HG03097 (cell line): ENCODE measurements at regions not wholly inside any gene's neighbourhood (a gene's known extent, or its start where the extent isn't known, plus 50 kb on each side); places are given as distances from the start of the nearest gene placed in this dataset.

Experiments
- ATAC-seq: cut with Tn5 transposase; IDR thresholded peaks from one replicate; pipeline ENCODE4 v1.9.1; 2021; ENCODE audit not compliant: unreplicated experiment, low FRiP score

DNA sequence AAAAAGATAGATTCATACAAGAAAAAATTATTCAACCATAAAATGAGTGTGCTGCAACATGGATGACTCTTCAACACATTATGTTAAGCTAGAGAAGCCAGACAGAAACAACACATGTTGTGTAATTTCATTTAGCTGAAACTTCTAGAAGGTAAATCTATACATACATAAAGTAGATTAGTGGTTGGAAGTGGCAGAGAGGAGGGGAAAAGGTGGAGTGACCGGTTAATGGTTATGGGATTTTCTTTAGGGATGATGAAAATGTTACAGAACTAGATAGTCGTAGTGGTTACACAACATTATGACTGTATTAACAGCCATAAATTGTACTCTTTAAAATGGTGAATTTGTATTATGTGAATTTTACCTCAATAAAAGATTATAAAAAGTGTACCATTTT, 304.1 kb upstream of the SLC35B3 start:
- ATAC-seq: no peak

DNA sequence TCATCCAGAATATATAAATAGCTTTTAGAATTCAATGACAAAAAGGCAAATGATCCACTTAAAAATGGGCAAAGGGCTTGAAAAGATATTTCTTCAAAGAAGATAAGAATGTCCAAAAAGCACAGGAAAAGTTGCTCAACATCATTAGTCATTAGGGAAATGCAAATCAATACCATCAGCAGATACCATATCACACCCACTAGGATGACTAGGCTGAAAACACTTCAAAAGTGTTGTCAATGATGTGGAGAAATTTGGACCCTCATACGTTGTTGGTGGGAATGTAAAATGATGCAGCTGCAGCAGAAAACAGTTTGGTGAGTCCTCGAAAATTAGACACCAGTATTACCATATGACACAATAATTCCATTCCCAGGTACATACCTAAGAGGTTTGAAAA, 303.6 kb upstream of the SLC35B3 start:
- no peak for ATAC-seq

DNA sequence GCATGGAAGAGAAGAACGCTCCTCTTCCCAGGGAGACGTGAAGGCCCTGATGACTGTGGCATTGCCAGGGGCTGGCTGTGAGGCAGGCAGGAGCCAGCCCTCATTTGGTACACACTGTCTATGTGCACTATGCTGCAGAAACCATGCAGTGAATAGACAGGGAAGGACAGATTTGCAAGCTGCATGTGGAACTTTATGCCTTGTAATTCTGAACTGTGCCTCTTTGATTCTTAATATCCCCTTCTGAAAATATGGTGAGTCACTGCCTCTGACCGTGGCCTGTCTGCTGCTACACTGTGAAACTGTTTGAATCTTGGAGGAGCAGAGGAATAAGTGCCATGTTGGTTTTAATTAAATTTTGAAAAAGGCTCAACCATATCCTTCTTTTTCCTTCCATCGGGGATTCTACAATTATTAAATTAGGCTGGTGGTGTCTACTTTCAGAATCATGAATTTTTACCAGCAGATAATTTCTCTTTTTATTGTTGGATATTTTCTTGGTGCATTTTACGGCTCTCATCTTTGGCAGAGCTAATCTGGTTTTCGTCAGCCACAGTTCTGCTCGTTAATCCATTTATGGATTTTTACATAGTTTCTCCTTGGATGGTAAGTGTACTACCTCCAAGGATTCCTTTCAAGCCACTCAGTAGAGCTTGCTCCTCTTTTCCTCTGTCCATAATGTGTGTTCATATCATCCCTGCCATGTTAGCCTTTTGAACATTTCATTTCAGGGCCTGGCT, 301.0 kb upstream of the SLC35B3 start:
- no peak for ATAC-seq

DNA sequence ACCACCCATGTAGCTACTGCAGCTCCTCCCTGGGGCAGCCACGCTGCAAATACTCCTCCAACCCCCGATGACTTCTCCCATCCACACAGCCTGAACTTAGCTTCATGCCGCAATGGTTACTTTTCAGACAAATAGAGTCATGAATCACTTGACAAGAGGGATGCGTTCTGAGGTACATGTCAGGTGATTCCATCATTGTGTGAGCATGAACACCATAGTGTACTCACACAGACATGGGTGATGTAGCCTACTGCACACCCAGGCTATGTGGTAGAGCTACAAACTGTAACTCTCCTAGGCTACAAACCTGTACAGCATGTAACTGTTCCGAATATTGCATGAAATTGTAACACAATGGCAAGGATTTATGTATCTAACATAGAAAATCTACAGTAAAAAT, 298.5 kb upstream of the SLC35B3 start:
- ATAC-seq: no peak

DNA sequence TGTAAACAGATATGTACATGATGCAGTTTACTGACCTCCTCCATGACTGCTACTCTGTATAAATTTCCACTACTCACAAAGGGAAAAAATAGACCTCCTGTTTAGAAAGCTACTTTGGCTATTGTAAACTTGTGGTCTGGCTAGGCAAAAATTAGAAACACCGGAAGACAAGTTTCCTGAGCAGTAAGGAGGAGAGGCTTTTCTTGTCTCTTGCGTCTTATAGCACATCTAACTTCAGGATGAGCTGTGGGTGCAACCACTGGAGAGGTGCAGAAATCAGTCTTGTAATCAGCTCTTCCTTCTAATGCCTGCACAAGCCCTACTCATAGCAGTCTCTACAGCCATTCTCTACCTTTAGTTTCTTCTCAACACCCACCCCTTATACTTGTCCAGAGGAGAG, 296.5 kb upstream of the SLC35B3 start:
- no peak for ATAC-seq

DNA sequence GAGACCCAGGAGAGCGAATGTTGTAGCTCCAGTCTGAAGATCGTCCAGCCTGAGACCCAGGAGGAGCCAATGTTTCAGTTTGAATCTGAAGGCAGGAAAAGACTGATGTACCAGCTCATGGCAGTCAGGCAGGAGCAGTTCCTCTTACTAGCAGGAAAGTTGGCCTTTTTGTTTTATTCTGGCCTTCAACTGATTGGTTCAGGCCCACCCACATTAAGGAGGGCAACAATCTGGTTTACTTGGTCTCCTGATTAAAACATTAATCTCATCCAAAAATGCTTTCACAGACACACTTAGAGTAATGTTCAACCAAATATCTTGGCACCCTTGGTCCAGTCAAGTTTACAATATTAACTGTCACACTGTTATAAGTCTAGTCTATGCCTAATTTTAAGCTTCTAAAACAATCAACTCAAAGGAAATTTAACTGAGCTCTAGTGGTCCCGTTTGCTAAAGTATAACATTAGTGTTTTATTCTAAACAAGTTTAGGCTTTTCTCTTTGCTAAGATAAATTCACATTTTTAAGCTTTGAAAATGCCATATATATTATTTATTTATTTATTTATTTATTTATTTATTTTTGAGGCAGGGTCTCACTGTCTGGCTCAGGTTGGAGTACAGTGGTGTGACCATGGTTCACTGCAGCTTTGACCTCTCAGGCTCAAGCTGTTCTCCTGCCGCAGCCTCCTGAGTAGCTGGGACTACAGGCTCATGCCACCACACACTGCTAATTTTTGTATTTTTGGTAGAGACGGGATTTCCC, 275.5 kb upstream of the SLC35B3 start:
- no peak for ATAC-seq

DNA sequence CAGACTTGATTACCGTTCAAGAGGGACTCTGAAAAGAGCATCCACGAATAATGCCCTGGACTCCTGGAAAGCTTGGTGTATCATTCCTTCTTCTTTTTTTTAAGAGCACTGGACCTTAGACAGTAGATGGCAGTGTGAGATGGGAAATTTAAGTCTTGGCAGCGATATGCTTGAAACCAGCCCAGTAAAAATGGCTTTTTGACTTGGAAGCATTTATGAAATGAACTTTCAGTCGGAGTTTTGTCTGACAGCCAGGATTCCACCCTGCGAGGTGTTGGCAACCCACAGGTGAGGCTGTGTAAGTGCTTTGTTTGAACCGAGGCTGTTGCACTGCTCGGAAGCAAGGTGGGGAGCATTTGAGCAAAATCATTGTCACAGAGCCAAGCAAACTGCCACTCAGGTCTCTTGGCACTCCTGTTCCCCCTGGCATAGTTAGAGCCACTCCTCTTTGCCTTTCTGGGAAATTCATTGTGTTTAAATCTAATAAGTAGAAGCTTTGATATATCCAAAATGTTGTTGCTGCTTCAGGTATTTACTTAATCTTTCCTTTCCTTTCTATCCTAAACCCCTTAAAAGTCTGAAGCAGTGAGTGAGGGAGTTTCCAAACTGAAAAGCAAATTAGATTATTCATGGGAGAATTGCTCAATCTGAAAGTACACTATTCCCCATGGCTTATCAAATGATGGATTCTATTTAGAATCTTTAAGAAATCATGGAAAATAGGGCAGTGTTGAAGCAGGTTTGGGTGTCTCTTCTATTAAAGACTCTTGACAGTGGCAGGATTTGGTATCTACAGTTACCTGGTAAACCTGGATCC, 272.8 kb upstream of the SLC35B3 start:
- ATAC-seq: no peak

DNA sequence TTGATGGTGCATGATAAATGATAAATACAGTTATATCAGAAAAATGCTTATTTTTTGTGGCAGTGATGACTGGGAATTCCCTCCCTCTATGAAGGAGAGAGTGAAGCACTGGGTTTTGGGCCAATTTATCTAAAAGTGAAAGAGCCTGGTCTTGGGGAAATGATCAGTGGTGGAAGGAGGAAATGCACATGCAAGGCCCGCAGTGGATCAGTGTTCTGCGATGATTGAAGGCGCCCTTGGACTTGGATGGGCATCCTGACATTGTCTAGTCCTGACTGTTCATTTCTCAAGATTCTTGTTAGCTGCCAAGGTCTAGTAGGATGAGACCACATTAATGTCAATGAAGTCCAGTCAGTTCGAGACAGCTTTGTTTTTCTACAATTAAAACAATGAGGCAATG, 272.0 kb upstream of the SLC35B3 start:
- no peak for ATAC-seq

DNA sequence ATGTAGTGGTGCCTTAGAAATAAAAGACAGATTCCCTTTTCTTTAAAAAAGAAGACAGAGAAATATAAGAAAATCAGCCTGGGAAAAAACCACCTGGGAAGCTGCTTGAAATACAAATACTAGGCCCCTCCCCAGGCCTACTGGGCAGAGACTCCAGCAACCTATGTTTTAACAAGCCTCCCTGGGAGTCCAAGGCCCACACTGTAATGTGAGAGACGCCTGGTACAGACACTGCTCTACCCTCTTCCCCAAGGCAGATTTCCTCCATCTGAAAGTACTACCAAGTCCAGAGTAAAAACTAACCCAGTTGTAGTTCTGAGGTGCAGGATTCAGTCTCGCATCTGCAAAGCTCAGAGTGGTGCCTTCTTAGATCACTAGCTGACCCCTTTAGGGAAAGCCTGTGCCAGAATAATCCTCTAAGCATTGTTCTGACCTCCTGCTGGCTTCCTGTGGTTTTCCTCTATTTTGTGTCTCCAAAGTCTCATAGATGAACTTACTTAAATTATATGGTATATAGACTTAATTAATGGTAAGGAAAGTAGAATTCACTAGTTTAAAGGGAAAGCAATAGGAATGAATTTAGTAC, 270.2 kb upstream of the SLC35B3 start:
- no peak for ATAC-seq

DNA sequence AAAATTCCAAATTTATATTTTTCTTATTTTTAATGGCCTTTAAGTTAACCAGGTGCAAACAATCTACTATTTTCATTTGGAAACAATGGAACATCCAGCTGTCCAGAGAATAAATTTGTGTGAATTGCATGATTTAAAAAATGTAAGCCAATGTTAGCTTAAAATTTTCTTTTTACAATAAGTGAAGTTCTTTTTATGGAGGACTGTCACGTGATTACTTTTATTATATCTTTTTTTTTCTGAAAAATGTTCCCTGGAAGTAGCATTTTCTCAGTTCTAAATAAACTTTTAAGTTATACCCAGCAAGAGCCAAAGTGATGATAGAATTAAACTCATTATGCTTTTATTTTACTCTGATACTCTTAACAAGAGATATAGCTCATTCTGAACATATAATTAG, 267.7 kb upstream of the SLC35B3 start:
- no peak for ATAC-seq

DNA sequence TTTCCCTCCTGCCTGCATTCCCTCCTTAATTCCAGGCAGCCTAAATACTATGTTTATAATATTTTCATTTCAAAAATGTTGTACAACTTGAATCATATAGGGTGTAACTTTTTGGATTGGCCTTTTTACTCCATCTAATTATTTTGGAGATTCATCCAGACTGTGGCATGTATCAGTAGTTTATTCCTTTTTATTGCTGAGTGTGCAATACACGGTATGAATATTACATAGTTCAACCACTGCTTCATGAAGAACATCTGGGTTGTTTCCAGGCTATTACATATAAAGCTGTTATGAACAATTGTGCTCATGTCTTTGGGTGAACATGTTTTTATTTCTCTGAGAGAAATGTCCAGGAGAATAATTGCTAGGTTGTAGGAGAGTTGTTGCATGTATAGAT, 253.5 kb upstream of the SLC35B3 start:
- no peak for ATAC-seq

DNA sequence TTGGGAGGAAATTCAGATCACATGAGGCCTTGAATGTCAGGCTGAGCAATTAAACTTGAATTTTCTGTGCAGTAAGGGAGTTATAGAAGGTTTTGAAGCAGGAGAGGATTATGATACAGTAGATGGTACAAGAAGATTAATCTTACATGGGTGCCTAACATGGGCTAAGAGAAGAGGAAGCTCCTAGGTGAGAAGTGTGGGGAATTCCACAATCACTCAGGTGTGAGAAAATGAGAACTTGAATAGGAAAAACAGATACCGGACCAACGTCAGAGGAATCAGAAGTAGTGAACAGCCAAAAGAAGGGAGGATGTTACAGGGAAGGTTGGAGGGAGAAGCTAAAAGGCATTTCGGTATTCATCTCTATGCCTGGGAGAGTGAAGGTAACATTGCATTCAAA, 250.7 kb upstream of the SLC35B3 start:
- ATAC-seq: no peak

DNA sequence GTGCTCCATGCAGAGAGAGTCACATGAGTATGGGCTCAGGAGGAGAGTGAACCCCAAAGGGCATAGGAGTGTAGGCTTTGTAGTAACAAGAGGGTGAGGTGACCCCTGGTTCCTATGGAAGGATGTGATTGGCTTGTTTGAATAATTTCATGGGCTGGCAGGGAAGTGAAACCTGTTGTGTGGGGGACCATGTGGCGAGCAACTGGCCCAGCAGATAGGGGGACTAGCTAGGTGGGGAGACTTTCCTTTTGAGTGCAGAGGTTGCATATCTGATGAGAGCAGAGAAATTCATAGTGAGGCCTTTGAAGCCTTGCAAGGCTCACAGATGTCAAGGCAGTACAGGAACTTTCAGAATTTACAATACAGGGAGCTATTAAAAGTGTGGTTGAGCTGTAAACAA, 247.9 kb upstream of the SLC35B3 start:
- ATAC-seq: no peak

DNA sequence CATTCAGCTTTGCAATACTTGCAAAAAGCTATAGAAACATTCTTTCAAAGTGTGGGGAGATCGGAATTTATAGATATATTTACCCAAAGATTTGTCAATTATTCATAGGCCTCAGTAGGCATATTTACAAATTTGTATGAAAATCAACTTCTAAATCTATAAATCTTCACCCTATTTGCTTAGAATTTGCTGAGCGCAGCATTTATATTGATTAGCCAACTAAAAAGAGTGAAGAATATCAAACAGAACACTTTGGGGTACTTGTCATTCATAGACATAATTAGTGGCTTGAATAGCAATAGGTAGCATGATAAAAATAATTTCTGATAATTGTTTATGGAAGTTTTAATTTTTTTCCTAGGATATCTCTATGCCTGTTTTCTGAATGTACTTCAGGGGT, 244.5 kb upstream of the SLC35B3 start:
- ATAC-seq: no peak

DNA sequence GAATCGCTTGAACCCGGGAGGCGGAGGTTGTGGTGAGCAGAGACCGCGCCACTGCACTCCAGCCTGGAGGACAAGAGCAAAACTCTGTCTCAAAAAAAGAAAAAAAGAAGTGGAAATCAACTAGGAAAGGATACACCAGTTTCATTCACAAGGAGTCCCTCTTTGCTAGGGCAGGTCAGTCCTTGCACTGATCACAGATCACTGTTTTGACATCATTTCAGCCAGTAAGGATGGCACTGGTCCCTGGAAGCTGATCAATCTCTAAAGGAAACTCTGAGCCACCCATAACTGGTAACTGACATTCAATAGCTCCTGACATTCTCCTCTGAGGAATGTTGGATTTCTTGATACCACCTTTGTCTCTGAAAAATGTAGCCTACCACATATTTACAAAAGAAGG, 243.1 kb upstream of the SLC35B3 start:
- ATAC-seq: no peak

DNA sequence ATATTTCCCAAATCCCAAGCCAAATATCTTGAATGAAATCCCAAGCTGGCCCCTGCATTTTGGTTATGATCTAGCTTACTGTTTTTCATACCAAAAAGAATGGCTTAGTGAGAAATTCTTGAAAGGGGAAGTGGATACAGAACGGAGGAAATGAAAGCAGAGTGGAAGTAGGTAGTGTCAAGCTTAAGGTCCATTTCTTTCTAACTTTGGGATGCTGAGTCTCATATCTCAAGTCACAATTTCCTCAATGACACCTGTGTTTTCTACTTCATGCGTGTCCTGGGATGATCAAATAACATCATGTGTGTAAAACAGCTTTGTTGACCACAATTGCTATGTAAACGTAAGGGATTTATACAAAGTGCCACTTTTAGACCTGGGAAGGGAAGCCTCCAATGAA, 238.8 kb upstream of the SLC35B3 start:
- ATAC-seq: no peak

DNA sequence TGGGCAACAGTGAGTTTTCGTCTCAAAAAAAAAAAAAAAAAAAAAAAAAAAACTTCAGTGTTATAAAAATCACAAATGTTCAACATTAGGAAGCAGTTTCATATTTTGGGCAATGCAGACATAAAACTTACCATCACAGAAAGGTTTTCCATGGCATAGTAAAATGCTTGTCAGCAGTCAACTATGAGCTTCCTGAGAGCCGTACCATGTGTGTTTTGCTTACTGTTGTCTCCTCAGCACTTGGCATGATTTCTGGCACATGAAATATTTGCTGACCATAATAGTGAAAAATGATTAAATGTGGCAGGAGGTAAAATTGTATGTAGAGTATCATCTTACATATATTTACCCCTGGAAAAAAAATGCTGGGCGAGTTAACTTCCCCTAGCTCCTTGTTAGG, 237.5 kb upstream of the SLC35B3 start:
- ATAC-seq: no peak

DNA sequence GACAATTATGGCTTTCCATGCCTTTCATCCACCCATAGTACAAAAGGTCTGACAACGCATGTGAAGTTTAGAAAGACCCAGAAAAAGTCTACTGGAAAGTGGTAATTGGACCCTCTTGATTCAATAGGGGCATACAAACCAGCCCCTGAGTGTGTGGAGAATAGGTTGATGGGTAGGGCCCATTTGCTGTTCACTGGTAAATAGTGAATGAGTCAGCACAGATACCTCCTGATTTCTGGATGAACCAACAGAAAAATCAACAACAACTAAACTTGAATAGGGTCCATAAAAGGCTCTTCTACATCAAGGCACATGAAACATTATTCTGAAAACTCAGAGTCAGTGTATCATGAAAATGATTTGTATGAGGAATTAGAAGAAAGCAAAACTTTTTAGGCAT, 235.4 kb upstream of the SLC35B3 start:
- no peak for ATAC-seq

DNA sequence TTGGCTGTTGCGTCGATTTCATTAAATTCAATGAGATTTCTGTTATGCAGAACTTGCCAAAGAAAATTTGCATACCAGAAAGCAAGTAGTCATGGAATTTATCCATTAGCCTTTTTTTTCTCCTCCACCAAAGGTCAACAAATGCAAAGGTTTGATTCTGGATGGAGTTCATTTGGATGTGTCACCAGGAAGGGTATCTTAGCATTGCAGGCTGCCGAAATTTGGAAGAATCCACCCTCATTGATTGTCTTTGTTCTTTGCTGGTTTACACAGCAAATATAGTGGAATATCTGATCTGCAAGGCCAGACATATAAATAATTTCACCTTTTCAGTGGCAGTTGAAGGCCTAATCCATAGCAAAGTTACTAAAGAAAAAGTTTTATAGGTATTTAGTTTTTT, 229.4 kb upstream of the SLC35B3 start:
- no peak for ATAC-seq

DNA sequence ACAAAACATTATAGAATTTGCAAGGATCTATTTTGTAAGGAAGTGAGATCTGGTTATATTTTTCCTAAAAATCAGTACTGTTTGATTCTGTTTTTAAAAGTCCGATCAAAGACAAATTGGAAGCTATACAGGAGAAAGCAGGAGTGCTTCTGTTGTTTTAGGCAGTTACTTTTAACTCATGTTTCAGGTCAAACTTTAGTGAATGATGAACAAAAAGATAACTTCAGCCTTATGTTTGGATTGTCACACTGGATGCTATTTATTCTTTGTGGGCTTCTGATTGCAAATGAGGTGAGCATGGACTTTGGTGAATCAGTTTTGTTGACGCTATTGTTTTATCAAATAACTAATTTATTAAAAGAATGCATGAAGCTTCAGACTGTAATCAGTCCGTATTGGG, 228.7 kb upstream of the SLC35B3 start:
- no peak for ATAC-seq
